BLaER1 treated with 17β-estradiol and CSF1 and Interleukin-3, amounts not matched to agents 10 nM and 100 nM (cell line): ENCODE measurements at regions not wholly inside any gene's neighbourhood (a gene's known extent, or its start where the extent isn't known, plus 50 kb on each side); places are given as distances from the start of the nearest gene placed in this dataset.

Experiments used
- H3K27ac ChIP-seq, 11 experiments: shearing (Covaris generic); formaldehyde crosslinking; 2 replicates each; pipeline ENCODE4 v1.8.1; 2022
- H3K27me3 ChIP-seq, 11 experiments: shearing (Covaris generic); formaldehyde crosslinking; 2 replicates each; pipeline ENCODE4 v1.8.1; 2022
- H3K36me3 ChIP-seq, 11 experiments: shearing (Covaris generic); formaldehyde crosslinking; 2 replicates each; pipeline ENCODE4 v1.8.1; 2022
- H3K4me1 ChIP-seq, 10 experiments: shearing (Covaris generic); formaldehyde crosslinking; 2 replicates each; pipeline ENCODE4 v1.8.1; 2022
- H3K4me2 ChIP-seq, 11 experiments: shearing (Covaris generic); formaldehyde crosslinking; 2 replicates each; pipeline ENCODE4 v1.8.1; 2022
- H3K4me3 ChIP-seq, 10 experiments: shearing (Covaris generic); formaldehyde crosslinking; 2 replicates each; pipeline ENCODE4 v1.8.1; 2022
- H3K9ac ChIP-seq, 11 experiments: shearing (Covaris generic); formaldehyde crosslinking; 2 replicates each; pipeline ENCODE4 v1.8.1; 2022
- H3K9me3 ChIP-seq, 11 experiments: shearing (Covaris generic); formaldehyde crosslinking; replicated peaks in 1 of 11; 2 replicates each; pipeline ENCODE4 v1.8.1; 2022
- H4K20me1 ChIP-seq, 11 experiments: shearing (Covaris generic); formaldehyde crosslinking; 2 replicates each; pipeline ENCODE4 v1.8.1; 2022
- Cebpa-rat ChIP-seq, 11 experiments: shearing (Covaris generic); IDR thresholded peaks; 2 replicates each; pipeline ENCODE4 v1.8.1; 2022

- H3K27me3 ChIP-seq: no peaks in the 10 kb centered on the region
- H3K4me1 ChIP-seq: peaks cover 0 to 17% (median 5%) of the 10 kb centered on the region in 10 experiments; a peak in 8 of 20 replicates
- peak overlapping the region in 9 of 11 experiments; percentile 17 to 69 (median 63); a peak in 13 of 22 replicates for H3K27ac ChIP-seq
- H3K4me2 ChIP-seq: peak overlapping the region; percentile 31 to 74 (median 56)
- H4K20me1 ChIP-seq: no peaks in the 10 kb centered on the region
- TF ChIP-seq Cebpa-rat (IDR thresholded peaks at IDR 0.05): no peak
- H3K4me3 ChIP-seq: peak overlapping the region; percentile 19 to 58 (median 38); a peak in 15 of 20 replicates
- H3K36me3 ChIP-seq: no peaks in the 10 kb centered on the region
- peak overlapping the region; percentile 20 to 68 (median 55); a peak in 18 of 22 replicates for H3K9ac ChIP-seq
- no peaks in the 10 kb centered on the region for H3K9me3 ChIP-seq
Measured at GRCh38 chr12:91382081-91382543, 199.5 kb upstream of the DCN start.

- TF ChIP-seq Cebpa-rat (IDR thresholded peaks at IDR 0.05): no peak
- Histone ChIP-seq H3K36me3 (no peaks in the 10 kb centered on the region), H3K9me3 (no peaks in the 10 kb centered on the region), H3K4me3 (peak overlapping the region; percentile 19 to 58 (median 38); a peak in 16 of 20 replicates), H3K27me3 (no peaks in the 10 kb centered on the region), H3K4me2 (peak overlapping the region; percentile 31 to 74 (median 56)), H4K20me1 (no peaks in the 10 kb centered on the region), H3K27ac (peak overlapping the region in 9 of 11 experiments; percentile 17 to 69 (median 63); a peak in 17 of 22 replicates), H3K9ac (peak overlapping the region; percentile 20 to 68 (median 55); a peak in 20 of 22 replicates), H3K4me1 (peaks cover 0 to 17% (median 5%) of the 10 kb centered on the region in 10 experiments; a peak in 8 of 20 replicates)
Measured at GRCh38 chr12:91381309-91381804, 198.7 kb upstream of the DCN start.

- H3K27ac ChIP-seq: no peak overlapping the region
- no peaks in the 10 kb centered on the region for H3K36me3 ChIP-seq
- no peak overlapping the region for H3K4me2 ChIP-seq
- H3K4me3 ChIP-seq: no peak overlapping the region
- H4K20me1 ChIP-seq: no peaks in the 10 kb centered on the region
- H3K4me1 ChIP-seq: peaks cover 0 to 17% (median 5%) of the 10 kb centered on the region in 10 experiments; a peak in 8 of 20 replicates
- H3K9me3 ChIP-seq: no peaks in the 10 kb centered on the region
- H3K9ac ChIP-seq: no peak overlapping the region
- TF ChIP-seq Cebpa-rat (IDR thresholded peaks at IDR 0.05): no peak
- no peaks in the 10 kb centered on the region for H3K27me3 ChIP-seq
Measured at GRCh38 chr12:91380631-91381030, 198.0 kb upstream of the DCN start.

DNA sequence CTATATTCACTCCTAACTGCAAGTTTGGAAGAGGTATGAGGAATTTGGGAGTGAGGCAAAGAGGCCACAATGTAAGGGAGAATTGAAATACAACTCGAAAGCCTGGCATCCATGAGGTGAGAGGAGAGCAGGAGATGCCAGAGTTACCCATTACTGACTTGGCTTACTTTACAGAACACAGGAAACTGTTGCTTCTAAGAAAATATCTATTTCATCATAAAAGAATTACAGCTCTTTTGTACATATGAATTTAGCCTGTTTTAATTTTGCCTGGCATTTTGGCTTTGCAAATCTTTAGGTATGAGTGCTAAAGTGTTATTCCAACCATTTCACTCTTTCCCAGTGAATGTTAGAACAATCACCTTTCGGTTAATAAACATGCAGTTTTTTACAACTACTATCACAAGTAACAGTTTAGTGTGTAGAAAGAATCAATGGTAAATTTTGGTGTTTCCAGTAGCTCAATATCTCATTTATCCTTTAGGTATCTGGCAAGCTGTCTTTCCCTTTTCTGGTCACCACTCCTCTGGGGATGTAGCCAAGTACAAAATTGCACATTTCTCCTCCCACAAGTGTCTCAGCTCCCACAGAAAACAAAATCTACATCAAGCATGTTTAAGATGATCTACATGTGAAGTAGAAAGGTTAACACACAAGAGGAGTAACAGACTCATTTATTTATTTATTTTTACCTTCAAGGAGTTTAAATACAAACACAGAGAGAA lies 196.6 kb upstream of the DCN start:
- Histone ChIP-seq H3K9ac (no peak overlapping the region), H3K9me3 (no peaks in the 10 kb centered on the region), H4K20me1 (no peaks in the 10 kb centered on the region), H3K27me3 (no peaks in the 10 kb centered on the region), H3K4me2 (no peak overlapping the region), H3K4me3 (no peak overlapping the region), H3K4me1 (peaks cover 0 to 14% (median 5%) of the 10 kb centered on the region in 10 experiments; a peak in 8 of 20 replicates), H3K36me3 (no peaks in the 10 kb centered on the region), H3K27ac (no peak overlapping the region)
- no peak for TF ChIP-seq Cebpa-rat (IDR thresholded peaks at IDR 0.05)

DNA sequence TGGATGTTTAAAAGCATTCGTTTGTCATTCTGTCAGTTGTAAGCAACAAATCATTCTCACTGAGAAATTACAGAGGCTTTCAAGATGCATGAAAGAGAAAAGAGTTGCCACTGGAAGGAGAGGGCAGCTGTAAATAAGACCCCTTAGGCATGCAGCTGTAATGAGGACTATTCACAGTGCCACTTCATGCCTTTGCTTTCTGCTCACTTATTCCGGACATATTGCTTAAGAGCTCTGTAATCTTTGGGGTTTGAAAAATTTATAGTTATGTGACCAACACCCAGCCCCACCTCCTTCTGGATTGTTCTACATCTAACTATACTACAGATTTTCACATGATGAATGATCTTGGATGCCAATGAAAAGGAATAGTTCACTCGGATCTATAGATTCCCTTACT lies 194.8 kb upstream of the DCN start:
- Histone ChIP-seq H3K4me1 (peaks cover 0 to 14% (median 5%) of the 10 kb centered on the region in 10 experiments; a peak in 8 of 20 replicates), H3K4me3 (no peak overlapping the region), H3K9ac (no peak overlapping the region), H3K4me2 (no peak overlapping the region), H4K20me1 (no peaks in the 10 kb centered on the region), H3K9me3 (no peaks in the 10 kb centered on the region; a peak in 1 of 22 replicates), H3K36me3 (no peaks in the 10 kb centered on the region), H3K27me3 (no peaks in the 10 kb centered on the region), H3K27ac (no peak overlapping the region)
- TF ChIP-seq Cebpa-rat (IDR thresholded peaks at IDR 0.05): no peak

DNA sequence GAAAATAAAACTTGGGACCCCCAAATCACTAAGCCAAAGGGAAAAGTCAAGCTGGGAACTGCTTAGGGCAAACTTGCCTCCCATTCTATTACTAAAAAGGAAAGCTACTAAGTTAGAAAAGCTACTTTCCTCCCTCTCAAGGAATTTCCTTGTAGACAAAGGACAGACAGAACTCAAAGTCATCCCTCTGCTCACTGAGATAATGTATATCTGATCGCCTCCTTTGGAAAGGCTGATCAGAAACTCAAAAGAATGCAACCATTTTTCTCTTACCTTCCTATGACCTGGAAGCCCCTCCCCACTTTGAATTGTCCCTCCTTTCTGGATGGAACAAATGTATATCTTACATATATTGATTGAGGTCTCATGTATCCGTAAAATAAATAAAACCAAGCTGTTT lies 190.5 kb upstream of the DCN start:
- Histone ChIP-seq H3K4me3 (no peak overlapping the region), H3K9ac (no peak overlapping the region), H4K20me1 (no peaks in the 10 kb centered on the region), H3K9me3 (no peaks in the 10 kb centered on the region; a peak in 1 of 22 replicates), H3K4me2 (no peak overlapping the region), H3K27me3 (no peaks in the 10 kb centered on the region), H3K4me1 (peaks cover 11 to 19% (median 13%) of the 10 kb centered on the region in 10 experiments), H3K27ac (no peak overlapping the region), H3K36me3 (no peaks in the 10 kb centered on the region)
- TF ChIP-seq Cebpa-rat (IDR thresholded peaks at IDR 0.05): no peak

GRCh38 chr12:91370086-91370868 lies 187.7 kb upstream of the DCN start:
- TF ChIP-seq Cebpa-rat (IDR thresholded peaks at IDR 0.05): no peak
- H3K4me2 ChIP-seq: peak overlapping the region; percentile 45 to 74 (median 60)
- H3K27ac ChIP-seq: no peak overlapping the region
- no peaks in the 10 kb centered on the region; a peak in 1 of 22 replicates for H3K9me3 ChIP-seq
- H3K36me3 ChIP-seq: no peaks in the 10 kb centered on the region
- H3K4me1 ChIP-seq: peaks cover 14 to 20% (median 18%) of the 10 kb centered on the region in 10 experiments
- no peak overlapping the region for H3K4me3 ChIP-seq
- H3K9ac ChIP-seq: no peak overlapping the region
- no peaks in the 10 kb centered on the region for H4K20me1 ChIP-seq
- no peaks in the 10 kb centered on the region for H3K27me3 ChIP-seq

DNA sequence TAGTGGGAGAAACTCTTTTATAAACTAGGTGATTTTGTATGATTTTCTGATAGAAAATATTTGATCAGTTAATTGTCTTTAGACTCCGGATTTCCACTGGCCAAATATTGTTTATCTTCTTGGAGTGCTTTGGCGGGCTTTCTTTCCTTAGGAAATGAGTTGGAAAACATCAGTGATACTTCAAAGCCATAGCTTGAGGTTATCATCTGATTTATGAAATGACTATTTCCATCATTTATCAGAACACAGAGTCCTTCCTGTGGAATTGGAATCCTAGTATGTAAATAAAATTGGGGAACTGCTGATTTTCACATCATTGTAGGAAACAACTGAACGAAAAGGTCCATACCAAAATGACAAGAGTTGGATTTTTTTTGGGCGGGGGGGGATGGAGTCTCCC lies 186.0 kb upstream of the DCN start:
- Histone ChIP-seq H3K27ac (no peak overlapping the region), H3K9me3 (no peaks in the 10 kb centered on the region; a peak in 1 of 22 replicates), H3K36me3 (no peaks in the 10 kb centered on the region), H4K20me1 (no peaks in the 10 kb centered on the region), H3K4me1 (peaks cover 27 to 34% (median 31%) of the 10 kb centered on the region in 10 experiments), H3K27me3 (no peaks in the 10 kb centered on the region), H3K9ac (no peak overlapping the region), H3K4me3 (no peak overlapping the region), H3K4me2 (no peak overlapping the region)
- no peak for TF ChIP-seq Cebpa-rat (IDR thresholded peaks at IDR 0.05)

GRCh38 chr12:91367234-91367849 lies 184.7 kb upstream of the DCN start:
- no peaks in the 10 kb centered on the region for H3K27me3 ChIP-seq
- TF ChIP-seq Cebpa-rat (IDR thresholded peaks at IDR 0.05): no peak
- no peak overlapping the region for H3K9ac ChIP-seq
- H3K4me1 ChIP-seq: peaks cover 27 to 34% (median 31%) of the 10 kb centered on the region in 10 experiments
- no peaks in the 10 kb centered on the region for H4K20me1 ChIP-seq
- H3K4me2 ChIP-seq: no peak overlapping the region
- H3K4me3 ChIP-seq: no peak overlapping the region
- H3K27ac ChIP-seq: no peak overlapping the region
- H3K9me3 ChIP-seq: no peaks in the 10 kb centered on the region
- H3K36me3 ChIP-seq: no peaks in the 10 kb centered on the region
